ENCODE measurements at regions not wholly inside any gene's neighbourhood (a gene's known extent, or its start where the extent isn't known, plus 50 kb on each side); places are given as distances from the start of the nearest gene placed in this dataset.

DNA sequence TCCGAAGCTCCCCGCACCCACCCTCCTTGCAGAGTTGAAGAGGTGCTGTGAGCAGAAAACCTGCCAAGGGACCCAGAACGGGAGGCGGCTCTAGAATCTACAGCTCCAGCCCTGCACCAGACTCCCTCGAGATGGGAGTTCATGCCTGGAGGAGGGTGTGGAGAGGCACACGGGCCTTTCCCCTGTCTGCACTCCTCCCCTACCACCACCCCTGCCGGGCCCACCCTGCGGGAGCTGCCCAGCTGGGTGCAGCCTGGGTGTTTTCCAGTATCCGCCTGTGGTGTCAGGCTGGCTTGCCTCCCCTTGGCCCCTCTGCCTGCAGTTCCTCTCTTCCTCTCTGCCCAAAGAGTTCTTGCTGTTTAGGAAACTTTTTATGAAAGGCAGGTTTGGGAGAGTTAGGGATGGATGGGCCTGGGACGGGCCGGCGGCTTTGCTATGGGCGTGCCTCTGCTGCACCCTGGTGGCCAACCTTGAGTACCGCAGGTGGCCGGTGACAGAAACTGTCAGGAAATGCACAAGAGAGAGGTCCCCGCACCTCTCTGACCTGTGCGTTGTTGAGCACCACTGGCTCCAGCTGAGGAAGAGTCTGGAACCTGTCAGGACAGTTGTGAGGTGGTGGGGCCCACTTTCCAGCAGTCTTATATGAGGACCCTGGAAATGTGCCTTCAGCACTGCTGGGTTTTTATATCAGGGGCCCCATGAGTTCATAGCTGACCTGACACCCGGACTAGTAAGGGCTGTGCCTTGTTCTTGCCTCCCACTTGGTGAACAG lies 354.1 kb downstream of the SEC14L1 start:
- CTCF ChIA-PET (ENCODE audit: low intra/inter-chr PET ratio, low total read pairs) = interaction anchor here (1.2 to 2.9 kb wide), 5 partner anchors 23 to 163 kb away, joined by 4 to 46 read pairs (median 5); no protein-coding TSS in a partner anchor
- Histone ChIP-seq H3K36me3 (replicated peaks in 1 of 2; ENCODE audit: control insufficient read depth in 1 of 2, insufficient read depth in 2 of 2, low read length in 2 of 2) (peaks cover 57 to 81% of the 10 kb centered on the region in 2 experiments), H3K4me1 (ENCODE audit: insufficient read depth, low read length) (peaks cover 5% of the 10 kb centered on the region), H2AFZ (ENCODE audit: low read length) (no peak overlapping the region), H3K27ac (ENCODE audit: extremely low read length, insufficient read depth, low read length) (no peak overlapping the region), H3K4me3 (replicated peaks in 1 of 3; ENCODE audit: insufficient read depth in 1 of 3, low read depth in 2 of 3, low read length in 3 of 3) (no peak overlapping the region), H3K27me3 (ENCODE audit: control insufficient read depth in 1 of 2, insufficient read depth in 2 of 2, low read length in 2 of 2) (no peaks in the 10 kb centered on the region), H4K20me1 (ENCODE audit: insufficient read depth, low read length) (peaks cover 16% of the 10 kb centered on the region; the same call in 1 of the 2 replicates), H3K9ac (ENCODE audit: insufficient read depth, low read depth, low read length) (no peak overlapping the region), H3K9me3 (ENCODE audit: low read length) (no peaks in the 10 kb centered on the region), H3K4me2 (ENCODE audit: low read depth, low read length) (no peak overlapping the region), H3K79me2 (ENCODE audit: insufficient read depth, low read length) (no peaks in the 10 kb centered on the region)
- DNase-seq (ENCODE audit: low spot score) = peak; percentile 62
- in situ Hi-C loops (cut with HindIII; ENCODE audit: extremely low pct_ligation_motif_present, low pct_unique_long_range_greater_than_20kb) (loop anchor here (5.0 kb wide), 2 partner anchors 68 to 163 kb away; no protein-coding TSS in a partner anchor), intact Hi-C loops (cut with micrococcal nuclease; ENCODE audit: unreplicated experiment) (loop anchor here (1.0 kb wide), 2 partner anchors 65 to 165 kb away; no protein-coding TSS in a partner anchor)
- ATAC-seq = peak; percentile 58
- peak; percentile 93 for FAIRE-seq
- 63% methylated on average over 18 of the region's 18 CpGs for WGBS (ENCODE audit: low lambda C conversion rate)
- TSS peak; percentile 1 for BruUV-seq (replicated peaks)
- POLR2A ChIA-PET = interaction anchor here (0.7 to 1.4 kb wide), 3 partner anchors 35 to 65 kb away, joined by 3 read pairs; no protein-coding TSS in a partner anchor
- peak; percentile 82 for TF ChIP-seq ZBTB38 (CRISPR knock-in tag; IDR thresholded peaks at IDR 0.05)
- TF ChIP-seq POLR2AphosphoS2 (IDR thresholded peaks at IDR 0.05; ENCODE audit: low read depth, low read length) = no peak
- TF ChIP-seq AFF4 (CRISPR knock-in tag; IDR thresholded peaks at IDR 0.05) = peak; percentile 75; the same call in 1 of the 2 replicates
- 0 out of 2 replicates have a peak, but pooled peaks have one; percentile 27 for TF ChIP-seq ELF1 (CRISPR knock-in tag; IDR thresholded peaks at IDR 0.05)
- TF ChIP-seq ZNF598 (CRISPR knock-in tag; IDR thresholded peaks at IDR 0.05; ENCODE audit: borderline replicate concordance) = peak; percentile 75
- TF ChIP-seq ZNF224 (CRISPR knock-in tag; IDR thresholded peaks at IDR 0.05) = 0 out of 2 replicates have a peak, but pooled peaks have one; percentile 64
- TF ChIP-seq NR2F2 (IDR thresholded peaks at IDR 0.05; ENCODE audit: borderline replicate concordance, low read depth) = peak; percentile 25; the same call in 1 of the 2 replicates
- TF ChIP-seq HIVEP1 (CRISPR knock-in tag; IDR thresholded peaks at IDR 0.05) = peak; percentile 78
- TF ChIP-seq TRIM24 (CRISPR knock-in tag; IDR thresholded peaks at IDR 0.05) = no peak
- TF ChIP-seq SMC3 (IDR thresholded peaks at IDR 0.05; ENCODE audit: low read length) = peak; percentile 79
- 0 out of 2 replicates have a peak, but pooled peaks have one; percentile 38 for TF ChIP-seq KDM4B (CRISPR knock-in tag; IDR thresholded peaks at IDR 0.05)
- TF ChIP-seq ZNF317 (CRISPR knock-in tag; IDR thresholded peaks at IDR 0.05) = 0 out of 2 replicates have a peak, but pooled peaks have one; percentile 27
- peak; percentile 98 for TF ChIP-seq RAD21 (CRISPR knock-in tag; IDR thresholded peaks at IDR 0.05)
- no peak for TF ChIP-seq KLF15 (CRISPR knock-in tag; IDR thresholded peaks at IDR 0.05; ENCODE audit: borderline replicate concordance)
- TF ChIP-seq SKI (IDR thresholded peaks at IDR 0.05; ENCODE audit: partially characterized antibody) = peak; percentile 35
- TF ChIP-seq, protein P1, sequence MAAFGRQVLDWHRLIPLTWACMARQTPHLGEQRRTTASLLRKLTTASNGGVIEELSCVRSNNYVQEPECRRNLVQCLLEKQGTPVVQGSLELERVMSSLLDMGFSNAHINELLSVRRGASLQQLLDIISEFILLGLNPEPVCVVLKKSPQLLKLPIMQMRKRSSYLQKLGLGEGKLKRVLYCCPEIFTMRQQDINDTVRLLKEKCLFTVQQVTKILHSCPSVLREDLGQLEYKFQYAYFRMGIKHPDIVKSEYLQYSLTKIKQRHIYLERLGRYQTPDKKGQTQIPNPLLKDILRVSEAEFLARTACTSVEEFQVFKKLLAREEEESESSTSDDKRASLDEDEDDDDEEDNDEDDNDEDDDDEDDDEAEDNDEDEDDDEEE (CRISPR knock-in tag; IDR thresholded peaks at IDR 0.05) = no peak
- peak; percentile 92 for TF ChIP-seq AGO2 (optimal IDR thresholded peaks at IDR 0.05; ENCODE audit: low read depth, low read length)
- TF ChIP-seq PHF21A (CRISPR knock-in tag; IDR thresholded peaks at IDR 0.05) = no peak

Measured in HepG2 (cell line).